ENCODE measurements at regions not wholly inside any gene's neighbourhood (a gene's known extent, or its start where the extent isn't known, plus 50 kb on each side); places are given as distances from the start of the nearest gene placed in this dataset.
"Not testable (repeated sequence)": the region's sequence is repeated elsewhere in the genome, so short reads cannot be mapped to it uniquely, and the experiment has no call there.

DNA sequence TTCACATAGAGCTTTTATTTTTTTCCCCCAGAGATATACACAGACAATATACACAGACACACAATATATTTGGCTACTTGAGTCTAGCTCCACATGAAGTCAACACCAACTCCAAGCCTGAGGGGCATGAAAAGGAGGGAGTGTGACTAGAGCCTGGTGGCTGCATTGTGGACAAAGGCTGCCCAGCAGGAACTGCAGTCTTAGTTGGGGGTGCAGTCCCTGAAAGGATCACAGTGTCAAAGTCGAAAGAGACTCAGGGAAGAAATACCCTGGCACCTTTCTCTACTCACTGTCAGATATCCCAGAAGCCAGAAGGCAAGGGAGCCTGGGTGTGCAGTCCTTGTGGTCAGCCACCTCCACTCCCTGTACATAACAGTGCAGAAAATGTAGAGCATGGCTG is 231.6 kb upstream of the RPS23 start:
- Histone ChIP-seq H3K27me3 (no peaks in the 10 kb centered on the region), H3K4me1 (no peaks in the 10 kb centered on the region), H3K9me3 (no peaks in the 10 kb centered on the region), H3K4me3 (no peak overlapping the region), H3K27ac (no peak overlapping the region), H3K36me3 (no peaks in the 10 kb centered on the region)
- TF ChIP-seq POLR2A (IDR thresholded peaks at IDR 0.05): no peak
- no peak for TF ChIP-seq CTCF (IDR thresholded peaks at IDR 0.05)
- intact Hi-C loops (cut with DNase I; ENCODE audit: low total_unique reads): no loop called here
- no peak for DNase-seq

- H3K4me3 ChIP-seq; intact Hi-C loops (cut with DNase I; ENCODE audit: low total_unique reads): not testable (repeated sequence)
Observed at GRCh38 chr5:82506390-82506789, 228.2 kb upstream of the RPS23 start.

GRCh38 chr5:82499725-82500244 is 221.6 kb upstream of the RPS23 start:
- H3K27ac ChIP-seq: no peak overlapping the region
- no peaks in the 10 kb centered on the region for H3K27me3 ChIP-seq
- no peaks in the 10 kb centered on the region for H3K9me3 ChIP-seq
- intact Hi-C loops (cut with DNase I; ENCODE audit: low total_unique reads): no loop called here
- no peaks in the 10 kb centered on the region for H3K4me1 ChIP-seq
- no peaks in the 10 kb centered on the region for H3K36me3 ChIP-seq
- no peak overlapping the region for H3K4me3 ChIP-seq
- TF ChIP-seq CTCF (IDR thresholded peaks at IDR 0.05): no peak
- no peak for TF ChIP-seq POLR2A (IDR thresholded peaks at IDR 0.05)
- DNase-seq: no peak

More at GRCh38 chr5:82506390-82506789, 228.2 kb upstream of the RPS23 start:
- not testable (repeated sequence) for H3K27me3 ChIP-seq, H3K9me3 ChIP-seq, H3K4me1 ChIP-seq, H3K36me3 ChIP-seq, H3K27ac ChIP-seq, DNase-seq

- TF ChIP-seq POLR2A (IDR thresholded peaks at IDR 0.05): no peak
- no peak for TF ChIP-seq CTCF (IDR thresholded peaks at IDR 0.05)
- H3K9me3 ChIP-seq: no peaks in the 10 kb centered on the region
- H3K4me1 ChIP-seq: no peaks in the 10 kb centered on the region
- H3K27ac ChIP-seq: no peak overlapping the region
- no peaks in the 10 kb centered on the region for H3K27me3 ChIP-seq
- H3K4me3 ChIP-seq: no peak overlapping the region
- DNase-seq: no peak
- intact Hi-C loops (cut with DNase I; ENCODE audit: low total_unique reads): no loop called here
- H3K36me3 ChIP-seq: no peaks in the 10 kb centered on the region
Observed at GRCh38 chr5:82497242-82497641, 219.1 kb upstream of the RPS23 start.

DNA sequence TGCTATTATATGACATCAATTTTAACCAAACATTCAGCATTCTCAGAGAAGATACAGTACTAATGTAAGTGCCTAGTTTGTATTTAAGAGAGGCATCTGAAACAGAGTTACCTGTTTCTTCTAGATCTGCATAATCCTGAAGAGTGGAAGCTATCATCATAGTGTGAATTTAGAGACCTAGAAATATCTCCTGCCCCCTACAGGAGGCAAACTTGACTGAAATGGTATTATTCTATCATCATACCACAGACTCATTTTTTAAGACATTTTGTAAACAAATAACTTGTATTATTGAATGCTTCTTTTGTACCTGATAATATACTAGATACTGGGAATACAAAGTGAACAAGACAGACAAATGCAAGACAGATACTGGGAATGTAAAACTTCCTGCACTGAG is 216.8 kb upstream of the RPS23 start:
- no peaks in the 10 kb centered on the region for H3K9me3 ChIP-seq
- DNase-seq: no peak
- H3K4me3 ChIP-seq: no peak overlapping the region
- no peaks in the 10 kb centered on the region for H3K36me3 ChIP-seq
- H3K27ac ChIP-seq: no peak overlapping the region
- H3K27me3 ChIP-seq: no peaks in the 10 kb centered on the region
- intact Hi-C loops (cut with DNase I; ENCODE audit: low total_unique reads): no loop called here
- TF ChIP-seq CTCF (IDR thresholded peaks at IDR 0.05) (no peak), POLR2A (IDR thresholded peaks at IDR 0.05) (no peak)
- H3K4me1 ChIP-seq: no peaks in the 10 kb centered on the region

- Histone ChIP-seq H3K36me3 (no peaks in the 10 kb centered on the region), H3K4me1 (no peaks in the 10 kb centered on the region), H3K27me3 (no peaks in the 10 kb centered on the region), H3K4me3 (no peak overlapping the region), H3K27ac (no peak overlapping the region), H3K9me3 (no peaks in the 10 kb centered on the region)
- intact Hi-C loops (cut with DNase I; ENCODE audit: low total_unique reads): no loop called here
- DNase-seq: no peak
- TF ChIP-seq POLR2A (IDR thresholded peaks at IDR 0.05) (no peak), CTCF (IDR thresholded peaks at IDR 0.05) (no peak)
Observed at GRCh38 chr5:82493221-82493620, 215.1 kb upstream of the RPS23 start.

Data from uterus (tissue), 3 donors.